ENCODE measurements at regions not wholly inside any gene's neighbourhood (a gene's known extent, or its start where the extent isn't known, plus 50 kb on each side); places are given as distances from the start of the nearest gene placed in this dataset.
"Not testable (repeated sequence)": the region's sequence is repeated elsewhere in the genome, so short reads cannot be mapped to it uniquely, and the experiment has no call there.

DNA sequence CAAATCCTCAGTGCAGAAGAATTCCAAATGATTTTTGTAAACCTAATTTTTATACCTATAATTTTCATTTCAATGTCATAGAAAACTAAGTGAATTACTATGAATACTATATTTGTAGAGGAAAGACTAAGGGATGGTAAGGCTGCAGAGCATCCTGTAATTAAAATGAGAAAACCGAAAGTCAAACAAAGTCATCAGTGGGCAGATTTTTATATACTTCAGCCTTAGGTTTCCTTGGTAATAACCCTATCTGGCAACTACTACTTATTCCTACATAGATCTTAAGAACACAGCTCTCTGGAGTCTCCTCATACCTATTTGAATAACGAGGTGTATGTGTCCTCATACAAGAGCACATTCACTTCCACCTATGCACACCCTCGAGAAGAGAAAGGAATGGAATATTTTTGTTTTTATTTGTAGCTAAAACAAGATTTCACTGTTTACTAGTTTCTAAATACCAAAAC is 117.9 kb upstream of the SGK1 start:
- DNase-seq (ENCODE audit: low read depth, low spot score), result no peak

DNA sequence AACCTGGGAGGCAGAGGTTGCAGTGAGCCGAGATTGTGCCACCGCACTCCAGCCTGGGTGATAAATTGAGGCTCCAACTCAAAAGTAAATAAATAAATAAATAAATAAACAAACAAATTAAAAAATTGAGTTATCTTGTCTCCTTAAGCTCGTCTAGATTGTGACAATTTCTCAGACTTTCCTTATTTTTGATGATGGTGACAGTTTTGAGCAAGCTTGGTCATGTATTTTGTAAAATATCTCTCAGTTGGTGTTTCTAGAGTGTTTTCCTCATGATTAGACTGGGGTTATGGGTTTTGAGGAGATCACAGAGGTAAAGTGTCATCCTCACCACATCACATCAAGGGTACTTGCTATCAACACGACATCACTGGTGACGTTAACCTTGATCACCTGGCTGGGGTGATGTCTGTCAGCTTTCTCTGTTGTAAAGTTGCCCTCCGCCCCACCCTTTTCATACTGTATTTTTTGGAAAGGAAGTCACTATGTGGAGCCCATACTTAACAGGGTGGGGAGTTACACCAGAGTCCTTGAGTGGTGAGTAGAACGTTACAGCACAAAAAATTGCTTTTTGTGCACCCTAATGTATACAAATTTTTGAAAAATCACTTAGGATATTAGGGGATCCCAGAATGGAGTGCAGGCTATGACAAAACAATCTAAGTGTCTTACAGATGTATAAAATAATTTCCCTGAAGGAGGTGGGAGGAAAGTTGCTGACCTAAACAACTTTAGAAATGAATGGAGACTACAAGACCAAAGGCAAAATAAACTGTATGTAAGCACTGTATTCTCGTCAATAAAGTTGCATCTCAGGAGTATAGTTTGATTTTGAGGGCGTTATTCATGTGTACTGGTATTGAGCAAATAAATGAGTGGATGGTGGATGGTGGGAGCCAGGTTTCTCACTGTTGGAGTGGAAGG is 116.4 kb upstream of the SGK1 start:
- no peak for DNase-seq (ENCODE audit: low read depth, low spot score)

DNA sequence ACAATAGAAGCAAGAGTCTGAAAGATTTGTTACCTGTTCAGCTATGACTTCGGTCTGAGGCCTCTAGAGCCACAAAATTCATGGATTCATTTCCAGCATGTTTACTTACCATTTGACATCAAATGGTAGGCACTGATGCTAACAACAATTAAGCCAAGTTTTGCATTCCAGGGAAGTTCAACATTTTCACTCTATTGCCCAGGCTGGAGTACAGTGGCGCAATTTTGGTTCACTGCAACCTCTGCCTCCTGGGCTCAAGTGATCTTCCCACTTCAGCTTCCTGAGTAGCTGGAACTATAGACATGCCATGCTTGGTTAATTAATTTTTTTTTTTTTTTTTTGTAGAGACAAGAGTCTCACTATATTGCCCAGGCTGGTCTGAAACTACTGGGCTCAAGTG is 114.1 kb upstream of the SGK1 start:
- DNase-seq (ENCODE audit: low read depth, low spot score), result no peak

DNA sequence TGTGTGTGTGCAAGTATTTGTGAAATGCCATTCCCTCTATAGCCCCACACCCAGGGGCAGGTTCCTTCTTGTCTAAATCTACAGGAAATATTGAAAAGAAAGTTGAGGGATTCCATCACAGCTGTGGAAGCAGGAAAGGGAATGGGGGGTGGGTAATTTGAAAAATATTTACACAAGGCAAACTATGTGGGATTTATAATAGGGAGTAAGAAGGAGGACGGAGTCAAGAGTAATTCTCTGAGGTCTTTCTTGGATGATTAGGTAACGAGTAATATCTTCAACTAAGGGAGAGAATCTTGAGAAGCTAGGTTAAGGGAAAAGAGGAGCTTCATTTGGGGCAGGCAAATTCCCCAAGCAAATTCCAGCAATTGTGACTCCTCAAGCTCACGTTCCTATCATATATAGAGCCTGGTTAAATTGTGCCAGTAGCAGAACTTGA is 113.5 kb upstream of the SGK1 start:
- DNase-seq (ENCODE audit: low read depth, low spot score), result no peak

DNA sequence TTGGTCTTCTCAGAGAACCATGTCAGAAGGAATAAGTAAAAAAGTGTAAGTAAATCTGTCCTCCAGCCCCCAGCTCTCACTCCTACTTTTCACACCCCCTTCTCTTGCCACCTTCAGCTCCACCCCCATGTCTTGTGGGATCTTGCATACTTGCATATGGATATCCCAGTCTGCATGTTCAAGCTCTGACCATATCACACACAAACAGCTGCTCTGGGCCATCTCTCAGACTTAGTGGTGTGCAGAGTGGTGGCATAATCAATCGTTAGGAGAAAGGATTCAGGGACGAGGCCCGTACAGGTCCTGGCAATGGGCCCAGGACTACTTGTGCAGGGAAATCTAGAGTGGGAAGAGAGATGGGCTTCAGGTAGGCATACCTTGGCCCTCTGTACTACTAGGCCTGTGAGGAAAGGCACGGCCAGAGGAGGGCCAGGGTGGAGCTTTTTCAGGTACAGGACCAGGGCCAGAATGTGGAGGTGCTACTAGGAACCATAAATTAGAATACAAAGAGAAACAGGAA is 112.0 kb upstream of the SGK1 start:
- DNase-seq (ENCODE audit: low read depth, low spot score), result no peak

DNA sequence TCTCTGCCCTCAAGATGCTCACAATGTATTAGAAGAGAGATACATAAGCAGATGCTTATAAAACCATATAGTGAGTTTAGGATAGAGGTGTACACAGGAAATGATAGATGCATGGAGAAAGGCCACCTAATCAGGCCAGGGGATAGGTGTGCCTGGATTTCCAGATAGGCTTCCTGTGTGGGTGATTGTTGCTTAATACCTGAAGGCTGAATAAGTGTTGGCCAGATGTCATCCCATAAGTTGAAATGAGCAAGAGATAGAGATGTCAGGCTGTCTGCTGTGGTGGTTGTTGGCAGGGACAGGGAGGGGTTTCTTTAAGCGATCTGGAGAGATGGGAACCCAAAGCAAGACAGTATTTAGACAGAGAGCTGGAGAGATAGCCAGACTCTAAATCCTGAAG is 109.8 kb upstream of the SGK1 start:
- DNase-seq (ENCODE audit: low read depth, low spot score), result no peak

DNA sequence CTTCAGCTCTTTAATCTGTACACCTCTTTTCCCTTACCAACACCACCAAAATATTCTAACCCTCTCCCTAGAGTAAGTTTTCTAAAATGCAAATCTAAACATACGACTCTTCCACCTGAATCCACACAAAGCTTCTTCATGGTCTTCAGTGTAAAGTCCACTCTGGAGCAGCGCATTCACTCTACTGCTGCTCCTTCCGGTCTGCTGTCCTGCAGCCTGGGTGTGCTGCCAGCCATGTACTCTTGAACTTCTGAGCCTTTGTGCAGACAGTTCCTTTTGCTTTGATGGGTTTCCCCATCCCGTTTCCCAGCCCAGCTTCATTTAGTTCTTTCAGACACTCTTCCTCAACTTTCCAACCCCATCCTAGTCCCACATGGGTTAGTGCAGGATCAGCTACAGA is 108.7 kb upstream of the SGK1 start:
- no peak for DNase-seq (ENCODE audit: low read depth, low spot score)

DNA sequence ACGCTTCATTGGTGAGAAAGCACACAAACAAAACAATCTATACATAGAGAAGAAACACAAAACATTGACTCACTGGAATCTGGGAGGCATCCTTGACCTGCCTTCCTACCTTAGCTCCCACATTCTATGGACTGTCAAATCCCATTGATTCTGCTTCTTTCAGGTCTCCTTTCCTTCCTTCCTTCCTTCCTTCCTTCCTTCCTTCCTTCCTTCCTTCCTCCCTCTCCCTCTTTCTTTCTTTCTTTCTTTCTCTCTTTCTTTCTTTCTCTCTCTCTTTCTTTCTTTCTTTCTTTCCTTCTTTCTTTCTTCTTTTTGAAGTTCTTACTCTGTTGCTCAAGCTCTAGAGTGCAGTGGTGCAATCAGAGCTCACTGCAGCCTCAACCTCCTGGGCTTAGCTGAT is 108.0 kb upstream of the SGK1 start:
- not testable (repeated sequence) for DNase-seq (ENCODE audit: low read depth, low spot score)

DNA sequence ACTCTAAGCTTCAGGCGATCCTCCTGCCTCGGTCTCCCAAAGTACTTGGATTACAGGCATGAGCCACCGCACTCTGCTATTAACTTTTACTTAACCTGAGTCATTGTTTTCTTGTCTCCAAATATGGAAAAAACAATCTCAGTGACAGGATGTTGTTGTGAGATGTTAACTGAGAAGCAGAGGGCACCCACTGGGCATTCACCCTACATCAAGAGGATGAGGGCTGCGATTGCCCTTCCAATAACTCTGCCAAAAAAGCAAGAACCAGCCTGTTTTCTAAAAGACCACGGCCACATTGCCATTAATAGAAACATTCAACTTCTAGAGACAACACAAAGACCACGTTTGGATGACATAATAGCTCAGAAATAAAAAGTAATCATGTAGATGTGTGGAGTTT is 107.6 kb upstream of the SGK1 start:
- no peak for DNase-seq (ENCODE audit: low read depth, low spot score)

DNA sequence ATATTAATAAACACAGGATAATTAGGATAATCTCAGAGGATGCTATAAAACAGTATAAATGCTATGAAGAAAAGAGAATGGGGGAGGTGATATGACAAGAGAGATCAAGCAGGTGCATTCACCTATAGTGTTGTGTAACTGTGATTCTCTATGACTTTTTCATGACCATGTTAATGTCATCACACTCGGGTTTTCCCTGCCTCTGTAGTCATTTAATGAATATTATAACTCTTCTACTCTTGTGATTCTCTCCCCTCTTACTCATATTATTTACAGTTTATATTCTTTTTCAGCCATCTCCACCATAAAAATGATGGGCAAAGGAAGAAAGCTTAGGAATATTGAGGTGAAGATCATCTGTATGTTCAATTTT is 106.9 kb upstream of the SGK1 start:
- no peak for DNase-seq (ENCODE audit: low read depth, low spot score)

DNA sequence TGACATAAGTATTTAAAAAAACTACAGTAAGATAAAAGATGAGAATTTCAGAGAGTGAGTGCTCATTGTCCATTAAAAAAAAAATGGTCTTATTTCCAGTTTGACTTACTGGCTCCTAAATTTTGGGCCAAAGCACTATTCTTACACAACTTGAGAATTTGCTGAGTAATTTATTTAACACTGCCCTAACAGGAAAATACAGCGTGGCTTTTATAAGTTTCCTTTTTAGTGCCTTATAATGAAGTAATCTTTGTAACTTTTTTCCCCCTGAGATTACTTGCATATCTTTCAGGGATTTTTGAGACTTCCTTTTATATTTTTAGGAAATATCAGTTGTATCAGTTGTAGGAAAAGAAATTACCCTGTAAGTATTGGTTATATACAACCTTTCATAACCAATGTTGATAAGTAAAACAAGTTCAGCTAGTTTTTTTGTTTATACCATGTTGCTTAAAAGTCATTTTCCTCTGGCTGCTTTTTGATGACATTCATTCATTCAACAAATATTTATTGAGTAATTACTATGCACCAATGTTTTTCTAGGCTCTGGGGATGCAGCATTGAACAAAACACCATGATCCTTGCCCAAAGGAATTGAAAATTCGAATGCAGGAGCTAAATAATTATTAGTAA is 106.4 kb upstream of the SGK1 start:
- DNase-seq (ENCODE audit: low read depth, low spot score), result no peak

DNA sequence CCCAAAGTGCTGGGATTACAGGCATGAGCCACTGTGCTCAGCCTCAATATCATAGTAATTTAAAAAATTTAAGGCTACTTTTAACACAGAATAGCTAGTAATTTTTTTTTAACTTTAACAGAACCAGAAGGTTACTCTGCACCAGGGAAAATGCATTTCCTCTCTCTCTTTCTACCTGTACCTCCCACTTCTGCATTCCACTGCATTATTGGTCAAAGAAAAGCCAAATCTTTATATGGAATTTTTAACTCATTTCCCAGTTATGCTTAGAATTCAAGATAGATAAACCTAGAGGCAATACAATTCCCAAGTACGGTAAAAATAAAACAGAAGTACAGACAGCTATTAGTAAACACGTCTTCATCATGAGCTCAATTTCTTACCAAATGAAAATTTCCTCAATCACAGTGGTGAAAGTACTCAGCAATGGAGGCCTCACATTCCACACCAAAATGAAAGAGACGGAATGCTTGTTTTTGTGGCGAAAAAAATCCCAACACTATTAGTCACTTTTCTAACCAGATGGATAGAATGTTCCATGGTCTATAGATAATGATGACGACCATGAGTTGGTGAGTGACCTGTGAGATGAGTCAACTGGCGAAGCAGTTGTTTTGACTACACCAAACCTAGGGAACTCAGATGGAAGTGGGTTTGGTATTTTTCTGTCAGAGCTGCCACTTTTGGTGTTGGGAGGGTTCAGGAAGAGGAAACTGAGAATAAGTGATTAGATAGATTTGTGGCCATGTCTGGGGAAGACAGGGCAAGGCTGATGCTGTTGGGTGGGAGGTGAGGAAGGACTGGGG is 104.7 kb upstream of the SGK1 start:
- DNase-seq (ENCODE audit: low read depth, low spot score), result peak; percentile 50

DNA sequence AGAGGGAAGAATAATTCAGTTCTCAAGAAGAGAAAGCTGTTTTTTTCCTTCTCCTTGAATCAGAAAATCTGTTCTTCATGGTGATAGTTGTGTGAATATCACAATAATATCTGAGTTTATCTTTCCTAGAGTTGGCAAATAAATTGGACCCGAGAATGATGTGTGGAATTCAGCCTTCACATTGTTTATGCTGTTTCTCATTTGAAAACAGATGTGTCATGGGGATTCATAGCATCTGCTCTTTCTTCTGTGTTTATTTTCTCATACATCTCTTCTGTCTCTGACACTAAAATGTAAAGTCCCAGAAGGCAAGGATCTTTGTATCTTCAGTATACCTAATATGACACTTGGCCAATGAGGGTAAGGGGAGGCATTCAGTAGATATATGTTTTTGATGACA is 103.6 kb upstream of the SGK1 start:
- DNase-seq (ENCODE audit: low read depth, low spot score), result no peak

DNA sequence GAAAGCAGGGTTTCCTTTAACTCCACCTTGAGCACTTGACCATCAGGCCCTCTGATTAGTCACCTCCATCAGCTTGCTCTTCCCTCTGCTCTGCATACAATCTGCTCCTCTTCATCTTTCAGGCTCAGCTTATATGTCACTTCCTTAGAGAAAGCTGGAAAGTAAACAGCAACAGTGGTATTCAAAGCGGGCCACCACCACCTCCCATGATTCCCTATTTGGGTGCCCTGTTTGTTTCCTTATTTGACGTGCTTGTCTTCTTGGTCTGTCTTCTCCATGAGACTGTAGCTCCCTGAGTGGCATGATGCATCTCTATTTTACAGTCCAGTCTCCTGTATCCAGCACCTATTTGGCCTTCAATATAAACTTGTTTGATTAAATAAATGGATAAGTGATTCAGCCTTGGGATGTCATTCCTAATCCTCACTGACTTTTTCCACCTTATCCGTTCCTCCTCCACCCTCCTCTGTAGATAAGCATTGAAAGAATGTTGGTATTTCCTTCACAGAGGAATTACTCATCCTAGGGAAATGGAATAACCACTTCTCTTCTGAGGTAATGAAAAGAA is 102.8 kb upstream of the SGK1 start:
- DNase-seq (ENCODE audit: low read depth, low spot score), result no peak

DNA sequence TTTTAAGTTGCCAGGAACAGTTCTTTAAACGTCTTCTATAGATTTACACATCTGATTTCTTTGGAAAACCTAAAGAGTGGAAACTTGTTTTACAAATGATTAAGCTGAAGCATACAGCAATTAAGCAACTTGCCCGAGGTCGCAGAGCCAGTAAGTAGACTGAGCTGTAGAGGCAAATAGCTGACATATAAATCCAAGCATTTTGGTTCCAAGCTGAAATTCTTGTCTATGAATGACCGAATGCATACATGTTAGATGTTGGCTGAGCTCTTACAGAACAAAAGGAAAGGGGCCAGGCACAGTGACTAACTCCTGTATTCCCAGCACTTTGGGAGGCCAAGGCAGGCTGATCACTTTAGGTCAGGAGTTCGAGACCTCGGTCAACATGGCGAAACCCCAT is 101.8 kb upstream of the SGK1 start:
- no peak for DNase-seq (ENCODE audit: low read depth, low spot score)

DNA sequence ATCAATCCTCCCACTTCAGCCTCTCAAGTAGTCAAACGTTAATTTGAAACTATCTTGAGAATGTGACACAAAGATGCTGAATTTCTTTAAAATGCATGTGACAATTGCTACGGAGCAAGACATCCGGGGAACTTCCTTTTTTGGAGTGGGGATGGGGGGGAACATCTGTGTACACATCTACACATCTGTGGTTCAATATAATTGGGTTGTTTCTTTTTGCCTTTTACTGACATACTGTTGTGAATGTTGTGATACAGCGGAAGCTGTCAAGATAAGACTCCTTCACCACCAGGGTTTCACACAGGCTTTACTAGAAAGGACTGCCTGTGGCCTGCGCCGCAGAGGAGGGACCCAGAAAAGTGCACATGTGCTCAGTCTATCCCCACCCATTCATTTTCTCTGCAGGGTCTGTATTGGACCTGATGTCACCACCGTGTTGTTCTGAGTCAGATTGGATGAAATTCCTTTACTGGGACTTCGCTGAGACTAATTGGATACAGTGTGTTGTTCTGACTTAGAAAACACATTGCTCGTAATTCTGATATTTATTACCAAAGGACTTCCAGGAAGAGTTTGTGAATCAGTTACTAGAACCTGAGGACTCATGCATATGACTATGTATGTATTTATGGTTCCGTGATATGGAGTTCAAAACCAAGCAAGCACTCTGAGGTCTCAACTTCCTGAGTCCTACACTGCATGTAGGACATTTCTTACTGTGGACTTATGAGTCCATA is 98.7 kb upstream of the SGK1 start:
- DNase-seq (ENCODE audit: low read depth, low spot score), result no peak

DNA sequence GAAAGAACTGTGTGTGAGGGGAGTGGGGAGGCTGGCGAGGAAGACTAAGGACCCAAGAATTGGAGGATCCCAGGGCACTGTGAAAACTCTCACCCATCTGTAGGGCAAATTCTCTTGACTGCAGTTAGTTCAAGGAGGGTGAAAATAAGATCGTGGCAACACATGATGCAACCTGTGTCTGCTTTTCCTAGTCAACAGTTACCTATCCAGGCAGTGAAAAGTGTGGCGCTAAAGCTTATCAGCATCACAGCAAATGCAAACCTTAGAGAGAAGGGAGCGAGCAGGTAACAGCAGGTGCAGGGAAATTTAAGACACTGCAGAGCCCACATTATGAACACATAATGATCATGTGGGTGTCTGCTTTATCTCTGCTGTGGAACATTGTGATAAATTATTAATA is 97.7 kb upstream of the SGK1 start:
- DNase-seq (ENCODE audit: low read depth, low spot score), result no peak

DNA sequence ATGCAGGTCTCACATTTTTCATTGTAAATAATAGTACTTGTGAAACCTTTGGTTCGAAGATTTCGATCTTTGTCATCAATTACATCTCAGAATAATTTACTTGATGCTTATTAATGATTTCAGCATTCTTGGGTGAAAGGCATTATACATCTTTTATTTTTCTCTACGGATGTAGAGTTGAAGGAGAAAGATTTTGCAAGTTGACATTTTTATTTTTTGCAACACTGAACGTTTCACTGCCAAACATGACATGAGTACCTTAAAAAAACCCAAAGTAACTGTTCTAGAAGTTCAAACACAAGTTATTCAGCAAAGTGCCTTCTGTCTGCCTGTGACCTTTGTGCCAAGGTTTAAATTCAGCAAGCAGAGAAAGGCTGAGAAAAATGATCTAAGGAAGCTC is 97.3 kb upstream of the SGK1 start:
- no peak for DNase-seq (ENCODE audit: low read depth, low spot score)

DNA sequence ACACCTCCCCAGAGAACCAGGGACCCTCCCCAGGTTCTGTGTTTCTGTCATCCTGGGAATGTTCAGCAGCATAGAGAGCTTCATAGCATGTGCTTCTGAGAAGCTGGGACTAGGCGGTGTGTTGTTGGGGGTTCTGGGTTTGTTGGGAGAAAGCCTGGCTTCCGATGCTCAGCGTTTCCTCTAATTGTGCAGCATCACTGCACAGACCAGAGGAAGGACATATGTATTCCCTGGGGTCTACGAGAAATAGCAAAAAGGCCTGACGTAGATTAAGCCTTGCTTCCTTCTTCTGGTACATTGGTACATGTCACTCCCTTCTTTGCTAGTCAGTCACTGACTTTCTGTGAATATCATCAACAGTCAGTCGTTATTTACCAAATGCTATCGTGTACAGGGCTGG is 96.9 kb upstream of the SGK1 start:
- no peak for DNase-seq (ENCODE audit: low read depth, low spot score)

DNA sequence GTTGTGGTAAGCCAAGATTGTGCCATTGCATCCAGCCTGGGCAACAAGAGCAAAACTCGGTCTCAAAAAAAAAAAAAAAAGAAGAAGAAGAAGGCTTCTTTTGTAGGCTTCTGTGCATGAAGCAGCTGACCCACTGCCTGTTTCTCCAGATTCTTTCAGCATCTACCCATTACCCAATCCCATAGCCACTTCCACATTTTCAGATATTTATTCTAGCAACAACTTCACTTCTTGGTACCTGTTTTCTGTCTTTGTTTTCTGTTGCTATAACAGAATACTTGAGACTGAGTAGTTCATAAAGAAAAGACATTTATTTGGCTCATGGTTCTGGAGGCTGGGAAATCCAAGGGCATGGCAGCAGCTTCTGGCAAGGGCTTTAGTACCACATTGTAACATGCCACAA is 95.3 kb upstream of the SGK1 start:
- no peak for DNase-seq (ENCODE audit: low read depth, low spot score)

DNA sequence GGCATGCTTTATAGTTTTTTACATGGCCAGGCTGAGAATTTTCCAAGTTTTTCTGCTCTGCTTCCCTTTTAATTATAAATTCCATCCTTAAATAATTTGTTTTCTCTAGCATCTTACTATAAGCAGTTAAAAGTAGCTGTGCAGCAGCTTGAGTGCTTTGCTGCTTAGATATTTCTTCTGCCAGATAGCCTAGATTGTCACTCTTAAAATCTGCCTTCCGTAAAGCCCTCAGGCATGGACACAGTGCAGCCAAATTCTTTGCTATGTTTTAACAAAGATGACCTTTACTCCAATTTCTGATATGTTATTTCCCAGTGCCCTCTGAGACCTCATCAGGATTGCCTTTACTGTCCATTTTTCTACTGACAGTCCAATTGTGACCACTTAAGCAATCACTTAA is 92.6 kb upstream of the SGK1 start:
- no peak for DNase-seq (ENCODE audit: low read depth, low spot score)

All from brain pericyte (primary cell).